HEK293T (cell line): ENCODE measurements at regions not wholly inside any gene's neighbourhood (a gene's known extent, or its start where the extent isn't known, plus 50 kb on each side); places are given as distances from the start of the nearest gene placed in this dataset.

Experiments used
- CTCF ChIA-PET: fragments of 350-600 bp; formaldehyde crosslinking; extraction: SDS; loops from one replicate; lab custom pipeline; 2021; ENCODE audit warnings: antibody characterized with exemption, inconsistent platforms; lab: Yijun Ruan, JAX
- POLR2A ChIA-PET: fragments of 350-600 bp; formaldehyde crosslinking; extraction: SDS; loops from one replicate; lab custom pipeline; 2020; ENCODE audit warnings: antibody characterized with exemption, inconsistent platforms; lab: Yijun Ruan, JAX
- DNase-seq: peaks from one replicate; pipeline ENCODE4 v3.0.0; 2012; ENCODE audit warnings: mixed read lengths; ENCODE audit errors: extremely low spot score
- ARNT ChIP-seq: fragments of 450-650 bp; IDR thresholded peaks from 2 replicates; pipeline ENCODE4 v1.6.1; 2017; ENCODE audit warnings: mild to moderate bottlenecking
- BHLHE40 ChIP-seq: fragments of 450-650 bp; IDR thresholded peaks from 2 replicates; pipeline ENCODE4 v1.6.1; 2016; ENCODE audit warnings: mild to moderate bottlenecking, moderate library complexity, borderline replicate concordance
- CTBP1 ChIP-seq: fragments of 450-650 bp; IDR thresholded peaks from 2 replicates; pipeline ENCODE4 v1.6.1; 2016; ENCODE audit warnings: borderline replicate concordance
- ELF4 ChIP-seq: fragments of 450-650 bp; IDR thresholded peaks from 2 replicates; pipeline ENCODE4 v1.6.1; 2017; ENCODE audit warnings: antibody characterized with exemption
- FOXA1 ChIP-seq: fragments of 450-650 bp; IDR thresholded peaks from 2 replicates; pipeline ENCODE4 v1.6.1; 2016; ENCODE audit warnings: mild to moderate bottlenecking
- FOXK2 ChIP-seq: fragments of 450-650 bp; IDR thresholded peaks from 2 replicates; pipeline ENCODE4 v1.6.1; 2016; ENCODE audit warnings: mild to moderate bottlenecking
- FOXM1 ChIP-seq: fragments of 450-650 bp; IDR thresholded peaks from 2 replicates; pipeline ENCODE4 v1.6.1; 2017; ENCODE audit warnings: mild to moderate bottlenecking, borderline replicate concordance
- HDGF ChIP-seq: fragments of 450-650 bp; IDR thresholded peaks from 2 replicates; pipeline ENCODE4 v1.6.1; 2017; ENCODE audit warnings: antibody characterized with exemption, borderline replicate concordance
- L3MBTL2 ChIP-seq: fragments of 450-650 bp; conservative IDR thresholded peaks from 2 replicates; pipeline ENCODE4 v1.6.1; 2016; ENCODE audit warnings: mild to moderate bottlenecking
- LEF1 ChIP-seq: fragments of 450-650 bp; IDR thresholded peaks from 2 replicates; pipeline ENCODE4 v1.6.1; 2017; ENCODE audit warnings: mild to moderate bottlenecking, borderline replicate concordance
- NFRKB ChIP-seq: fragments of 450-650 bp; IDR thresholded peaks from 2 replicates; pipeline ENCODE4 v1.6.1; 2016; ENCODE audit warnings: mild to moderate bottlenecking, moderate library complexity
- SP1 ChIP-seq: fragments of 450-650 bp; IDR thresholded peaks from 2 replicates; pipeline ENCODE4 v1.6.1; 2017
- SUZ12 ChIP-seq: fragments of 450-650 bp; IDR thresholded peaks from 2 replicates; pipeline ENCODE4 v1.6.1; 2016; ENCODE audit warnings: mild to moderate bottlenecking
- TARDBP ChIP-seq: fragments of 450-650 bp; IDR thresholded peaks from 2 replicates; pipeline ENCODE4 v1.6.1; 2016
- ZNF384 ChIP-seq: fragments of 450-650 bp; IDR thresholded peaks from 2 replicates; pipeline ENCODE4 v1.6.1; 2016
- TF ChIP-seq, protein P1 (sequence below): fragments of 450-650 bp; IDR thresholded peaks from 2 replicates; pipeline ENCODE4 v1.6.1; 2016

DNA sequence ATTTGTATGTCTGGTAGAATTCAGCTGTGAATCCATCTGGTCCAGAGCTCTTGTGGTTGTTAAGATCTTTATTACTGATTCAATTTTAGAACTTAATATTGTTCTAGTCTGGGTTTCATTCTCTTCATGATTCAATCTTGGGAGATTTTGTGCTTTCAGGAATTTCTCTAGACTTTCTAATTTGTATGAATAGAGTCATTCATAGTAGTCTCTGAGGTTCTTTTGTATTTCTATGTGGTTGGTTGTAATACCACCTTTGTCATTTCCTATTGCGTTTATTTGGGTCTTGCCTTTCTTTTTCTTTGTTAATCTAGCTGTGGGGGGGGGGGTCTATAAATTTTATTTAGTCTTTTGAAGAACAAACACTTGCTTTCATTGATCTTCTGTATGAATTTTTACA is 824.8 kb upstream of the GALNTL6 start:
- ChIA-PET CTCF (no interaction called here), POLR2A (no interaction called here)

DNA sequence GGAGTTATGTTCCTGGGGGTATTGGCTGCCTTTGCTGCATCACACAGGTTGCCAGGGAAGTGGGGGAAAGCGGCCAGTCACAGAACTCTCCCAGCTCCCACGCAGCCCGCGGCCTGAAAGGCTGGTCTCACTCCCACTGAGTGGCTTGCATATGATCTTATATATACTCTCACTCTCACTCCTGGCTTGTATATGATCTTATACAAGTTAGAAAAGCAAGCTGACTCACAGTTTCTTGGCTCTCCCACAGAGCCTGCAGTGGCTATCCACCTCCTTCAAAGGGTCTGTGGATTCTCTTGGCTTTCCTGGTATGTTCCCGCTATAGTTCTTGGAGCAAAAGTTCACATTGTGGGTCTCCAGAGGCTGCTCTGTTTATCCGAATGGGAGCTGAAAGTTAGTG is 833.5 kb upstream of the GALNTL6 start:
- CTCF ChIA-PET, result no interaction called here
- DNase-seq, result no peak
- TF ChIP-seq FOXA1 (no peak), BHLHE40 (no peak), ARNT (no peak), ELF4 (no peak), FOXK2 (no peak), SUZ12 (no peak), L3MBTL2 (no peak), NFRKB (no peak), TARDBP (no peak), ZNF384 (no peak), SP1 (no peak), LEF1 (no peak), CTBP1 (no peak), FOXM1 (no peak)
- TF ChIP-seq, protein P1, sequence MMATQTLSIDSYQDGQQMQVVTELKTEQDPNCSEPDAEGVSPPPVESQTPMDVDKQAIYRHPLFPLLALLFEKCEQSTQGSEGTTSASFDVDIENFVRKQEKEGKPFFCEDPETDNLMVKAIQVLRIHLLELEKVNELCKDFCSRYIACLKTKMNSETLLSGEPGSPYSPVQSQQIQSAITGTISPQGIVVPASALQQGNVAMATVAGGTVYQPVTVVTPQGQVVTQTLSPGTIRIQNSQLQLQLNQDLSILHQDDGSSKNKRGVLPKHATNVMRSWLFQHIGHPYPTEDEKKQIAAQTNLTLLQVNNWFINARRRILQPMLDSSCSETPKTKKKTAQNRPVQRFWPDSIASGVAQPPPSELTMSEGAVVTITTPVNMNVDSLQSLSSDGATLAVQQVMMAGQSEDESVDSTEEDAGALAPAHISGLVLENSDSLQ, result no peak
- POLR2A ChIA-PET, result no interaction called here

More for the DNA sequence above, 824.8 kb upstream of the GALNTL6 start:
- TF ChIP-seq ARNT, result no peak
- TF ChIP-seq L3MBTL2, result no peak
- TF ChIP-seq, protein P1, result no peak
- no peak for TF ChIP-seq LEF1
- TF ChIP-seq SUZ12, result no peak
- no peak for TF ChIP-seq ZNF384
- no peak for TF ChIP-seq HDGF
- no peak for TF ChIP-seq NFRKB
- no peak for TF ChIP-seq SP1
- TF ChIP-seq CTBP1, result no peak
- TF ChIP-seq FOXK2, result no peak
- TF ChIP-seq TARDBP, result no peak
- TF ChIP-seq ELF4, result no peak
- TF ChIP-seq FOXA1, result no peak
- TF ChIP-seq FOXM1, result no peak
- TF ChIP-seq BHLHE40, result no peak
- DNase-seq, result no peak

DNA sequence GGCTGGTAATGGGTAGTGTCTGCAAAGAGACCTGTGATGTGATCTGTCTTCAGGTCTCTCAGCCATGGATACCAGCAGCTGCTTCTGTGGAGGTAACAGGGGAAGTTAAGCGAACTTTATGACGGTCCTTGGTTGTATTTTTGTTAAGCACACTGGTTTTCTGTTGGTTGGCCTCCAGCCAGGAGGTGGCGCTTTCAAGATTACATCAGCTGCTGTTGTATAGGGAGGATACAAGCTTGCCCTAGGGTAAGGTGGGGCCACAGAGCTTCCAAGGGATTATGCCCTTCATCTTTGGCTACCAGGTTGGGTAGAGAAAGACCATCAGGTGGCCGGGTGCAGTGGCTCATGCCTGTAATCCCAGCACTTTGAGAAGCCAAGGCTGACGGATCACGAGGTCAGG is 834.2 kb upstream of the GALNTL6 start:
- TF ChIP-seq ELF4 (no peak), NFRKB (no peak), SUZ12 (no peak), ZNF384 (no peak), FOXA1 (no peak), CTBP1 (no peak), SP1 (no peak), L3MBTL2 (no peak), TARDBP (no peak), BHLHE40 (no peak), FOXM1 (no peak), LEF1 (no peak), ARNT (no peak), HDGF (no peak), FOXK2 (no peak)
- TF ChIP-seq, protein P1, result no peak
- CTCF ChIA-PET, result interaction anchor here (1.5 kb wide), 1 partner anchor 12 kb away, joined by 5 read pairs; no protein-coding TSS in a partner anchor
- no peak for DNase-seq
- POLR2A ChIA-PET, result no interaction called here

DNA sequence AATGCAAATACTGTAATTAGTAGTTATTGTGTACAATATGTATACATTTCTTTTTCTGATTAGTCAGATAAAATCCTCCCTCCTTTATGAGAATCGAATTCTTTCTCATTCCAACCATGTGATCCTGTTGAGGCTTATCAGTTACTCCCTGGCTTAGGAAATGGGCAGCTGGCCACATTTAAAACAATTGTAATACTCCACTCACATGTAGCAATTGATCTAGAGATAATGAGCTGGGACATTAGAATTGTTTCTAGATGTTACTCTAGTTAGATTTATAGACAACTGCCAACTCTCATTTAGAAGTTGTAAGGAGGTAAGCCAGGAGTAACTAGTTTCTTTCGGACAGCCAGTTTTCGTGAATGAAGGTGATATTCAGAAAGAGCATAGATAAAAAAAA is 859.3 kb upstream of the AADAT start:
- no peak for DNase-seq
- ChIA-PET POLR2A (interaction anchor here (0.7 kb wide), 1 partner anchor 11 kb away, joined by 3 read pairs; no protein-coding TSS in a partner anchor), CTCF (no interaction called here)
- TF ChIP-seq NFRKB (no peak), CTBP1 (no peak)

DNA sequence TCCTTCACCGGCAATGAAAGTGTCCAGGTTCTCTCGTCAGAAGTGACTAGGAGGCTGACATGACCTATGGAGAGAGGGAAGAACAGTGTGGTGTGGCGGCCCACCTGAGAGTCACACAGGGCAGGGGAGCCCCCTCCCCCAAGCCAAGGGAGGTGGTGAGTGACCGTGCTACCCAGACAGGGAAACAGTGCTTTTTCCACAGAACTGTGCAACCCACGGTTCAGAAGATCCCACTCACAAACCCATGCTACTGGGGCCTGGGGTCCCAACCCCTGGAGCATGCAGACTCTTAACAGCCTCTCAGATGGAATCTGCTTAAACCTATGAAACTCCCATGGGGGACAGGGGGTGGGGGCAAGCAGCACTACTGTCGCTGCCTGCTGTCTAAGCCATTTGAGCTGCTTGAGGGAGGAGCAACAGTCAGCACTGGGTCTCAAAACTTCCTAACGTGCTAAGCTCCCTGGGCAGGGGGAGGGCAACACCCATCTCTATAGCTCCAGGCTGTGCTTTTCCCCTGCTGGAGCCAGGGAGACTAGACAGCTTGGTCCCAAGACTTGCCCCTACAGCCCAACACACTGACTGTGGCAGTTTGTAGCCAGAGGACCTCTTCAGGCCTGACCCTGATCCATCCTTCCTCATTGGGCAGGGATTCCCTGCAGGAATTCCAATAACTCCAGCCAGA is 850.4 kb upstream of the AADAT start:
- ChIA-PET POLR2A (no interaction called here), CTCF (no interaction called here)
- TF ChIP-seq FOXK2 (no peak), TARDBP (no peak), L3MBTL2 (no peak), CTBP1 (no peak), ZNF384 (no peak), FOXM1 (no peak), NFRKB (no peak), ARNT (no peak), BHLHE40 (no peak), HDGF (no peak), LEF1 (no peak), ELF4 (no peak), SP1 (no peak), FOXA1 (no peak), SUZ12 (no peak)
- TF ChIP-seq, protein P1, result no peak
- DNase-seq, result no peak

DNA sequence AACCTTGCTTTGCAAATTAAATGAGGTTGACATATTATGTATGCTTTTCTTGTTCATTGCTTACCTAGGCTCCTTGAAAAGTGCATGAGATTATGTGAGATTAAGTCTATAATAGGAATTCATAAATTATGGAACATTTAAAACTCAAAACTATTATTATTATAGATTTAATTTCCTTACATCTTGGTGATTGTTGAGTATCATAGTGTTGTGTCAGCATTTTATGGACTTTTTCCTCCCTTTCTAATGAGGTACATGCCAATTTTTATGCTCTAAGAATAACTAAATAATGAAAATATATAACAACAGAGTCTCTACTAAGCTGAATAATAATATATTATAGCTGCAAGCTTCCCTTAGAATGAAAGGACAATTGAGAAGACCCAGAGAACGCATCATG is 848.8 kb upstream of the AADAT start:
- TF ChIP-seq HDGF, result no peak
- TF ChIP-seq FOXA1, result no peak
- no peak for TF ChIP-seq SUZ12
- no peak for TF ChIP-seq ELF4
- no peak for TF ChIP-seq L3MBTL2
- TF ChIP-seq ZNF384, result no peak
- TF ChIP-seq BHLHE40, result no peak
- TF ChIP-seq TARDBP, result no peak
- TF ChIP-seq LEF1, result no peak
- no peak for TF ChIP-seq FOXM1
- TF ChIP-seq, protein P1, result no peak
- no peak for TF ChIP-seq SP1
- no peak for TF ChIP-seq CTBP1
- TF ChIP-seq ARNT, result no peak
- TF ChIP-seq FOXK2, result no peak
- TF ChIP-seq NFRKB, result no peak
- ChIA-PET POLR2A (no interaction called here), CTCF (no interaction called here)
- DNase-seq, result no peak
